Stimulated activated CD8-positive, alpha-beta memory T cell treated with anti-CD3 and anti-CD28 coated beads, Interleukin-7, amount 100 ng/mL, for 1 hour (primary cell): ENCODE measurements at regions not wholly inside any gene's neighbourhood (a gene's known extent, or its start where the extent isn't known, plus 50 kb on each side); places are given as distances from the start of the nearest gene placed in this dataset.

Experiments
- DNase-seq, 2 donors: peaks; one replicate each; pipeline ENCODE4 v3.0.0-alpha.2; 2020; ENCODE audit warnings: low read depth in 2 of 2

- no peak for DNase-seq
Measured at GRCh38 chr6:98711380-98711779, 123.0 kb upstream of the POU3F2 start.

DNA sequence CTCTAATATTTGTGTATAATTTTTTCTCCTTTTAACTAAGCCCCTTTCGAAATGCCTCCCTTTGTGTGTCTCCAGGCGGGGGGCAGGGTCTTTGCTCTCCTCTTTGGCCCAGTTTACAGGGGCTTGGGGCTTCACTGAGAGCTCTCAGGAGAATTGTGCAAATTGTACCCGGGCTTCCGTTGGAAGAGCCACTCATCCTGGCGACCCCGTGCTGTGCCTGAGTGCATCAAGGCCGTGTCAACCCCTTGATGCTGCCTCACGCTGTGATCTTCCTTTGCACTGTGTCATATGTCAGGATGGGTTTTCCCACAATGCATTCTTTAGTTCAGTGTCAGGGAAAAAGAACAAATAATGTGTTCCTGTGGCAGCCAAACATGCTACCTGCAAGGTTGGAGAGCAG is 118.0 kb upstream of the POU3F2 start:
- no peak for DNase-seq

GRCh38 chr6:98717322-98717877 is 117.0 kb upstream of the POU3F2 start:
- no peak for DNase-seq

GRCh38 chr6:98717988-98718387 is 116.4 kb upstream of the POU3F2 start:
- DNase-seq = no peak

DNA sequence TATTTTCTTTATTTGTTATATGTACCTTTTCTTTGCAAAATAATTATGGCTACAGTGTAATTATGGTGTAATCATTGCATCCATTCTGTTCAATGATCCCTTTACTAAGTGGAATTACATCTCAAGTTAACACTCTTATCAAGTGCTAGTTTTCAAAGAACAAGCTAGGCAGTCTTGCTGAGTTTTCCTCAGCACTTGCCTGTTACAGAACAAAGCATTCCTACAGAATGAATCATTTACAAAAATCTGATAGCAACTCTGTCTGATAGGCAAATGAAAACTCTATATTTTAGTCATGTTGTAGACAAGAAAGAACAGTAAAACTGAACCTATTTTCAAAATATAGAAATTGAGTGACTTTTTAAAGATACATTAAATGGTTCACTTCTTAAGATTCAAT is 109.8 kb upstream of the POU3F2 start:
- no peak for DNase-seq

DNA sequence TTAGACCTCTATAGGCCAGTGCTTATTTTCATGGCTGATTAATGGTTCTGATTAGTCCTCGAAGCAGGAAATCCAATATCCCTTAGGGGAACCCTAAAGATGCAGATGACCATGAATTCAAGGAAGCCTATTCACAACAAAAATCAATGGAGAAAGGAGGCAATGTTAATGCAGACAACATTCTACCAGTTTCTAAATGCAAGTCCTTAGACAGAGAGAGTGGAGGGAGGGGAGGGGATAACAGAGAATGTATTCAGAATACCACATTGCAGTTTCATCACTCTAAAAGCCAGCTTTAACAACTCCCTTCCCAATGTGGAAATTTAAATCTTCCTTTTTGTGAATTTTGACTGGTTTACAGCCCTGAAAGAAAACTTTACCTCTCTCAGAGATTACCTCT is 87.1 kb upstream of the POU3F2 start:
- DNase-seq = no peak

DNA sequence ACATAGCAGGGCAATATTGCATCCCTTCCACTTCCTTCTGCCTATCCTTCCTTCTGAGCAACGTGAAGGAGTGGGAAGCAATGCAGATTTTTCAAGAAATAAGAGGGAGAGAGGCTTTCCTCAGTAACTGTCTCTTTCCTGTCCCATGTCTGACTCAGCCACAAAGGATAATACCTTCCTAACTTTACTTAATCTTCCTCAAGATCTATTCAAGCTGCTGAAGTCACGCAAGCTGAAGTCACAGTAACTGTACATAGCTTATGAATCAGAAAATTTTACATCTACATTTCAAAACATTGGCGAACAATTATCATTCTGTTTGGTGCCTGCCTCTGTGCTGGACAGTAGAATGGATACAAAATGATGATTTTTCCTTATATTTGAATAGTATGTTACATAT is 86.4 kb upstream of the POU3F2 start:
- no peak for DNase-seq

- no peak for DNase-seq
Measured at GRCh38 chr6:98759459-98759858, 74.9 kb upstream of the POU3F2 start.

DNA sequence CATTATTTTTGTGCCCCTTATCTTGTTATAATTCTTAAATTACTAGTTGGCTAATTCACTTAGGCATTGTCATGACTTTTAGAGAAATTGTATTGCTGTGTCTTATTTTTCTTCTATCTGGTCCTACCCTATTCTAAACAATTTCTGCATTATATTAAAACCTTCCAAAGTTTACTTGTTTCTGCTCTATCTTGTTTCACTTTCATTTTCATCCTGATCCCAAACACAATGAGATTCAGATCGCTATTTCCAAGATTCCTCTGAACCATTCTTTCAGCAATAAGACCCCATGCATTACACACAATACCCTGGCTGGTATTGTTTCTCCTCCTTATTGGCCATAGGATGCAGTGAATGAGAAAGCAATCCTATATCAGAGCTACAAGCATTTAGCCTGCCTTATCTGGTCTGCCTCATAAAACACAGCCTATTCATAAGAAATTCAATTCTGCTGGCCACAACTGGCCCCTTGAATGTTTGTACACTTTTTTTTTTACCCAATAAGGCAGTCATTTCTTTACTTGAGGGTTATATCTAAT is 69.9 kb upstream of the POU3F2 start:
- no peak for DNase-seq

- no peak for DNase-seq
Measured at GRCh38 chr6:98769546-98769945, 64.8 kb upstream of the POU3F2 start.

DNA sequence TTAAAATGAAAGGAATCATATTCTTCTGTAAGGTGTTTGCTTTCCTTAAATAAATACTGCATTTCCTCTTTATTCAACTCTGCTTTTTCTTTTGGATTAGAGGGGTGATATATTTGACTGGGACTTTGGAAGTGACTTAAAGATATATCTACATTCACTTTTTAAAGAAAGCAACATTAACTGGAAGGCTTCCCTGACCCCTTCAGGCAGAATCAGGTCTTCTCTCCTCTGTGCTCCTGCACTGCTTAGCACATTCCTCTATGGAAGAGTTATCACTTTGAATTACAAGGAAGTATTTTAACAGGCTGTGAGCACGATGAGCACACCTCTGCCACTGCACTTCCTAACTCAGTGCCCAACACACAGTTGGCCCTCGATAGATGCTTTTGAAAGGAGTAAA is 59.2 kb upstream of the POU3F2 start:
- no peak for DNase-seq

DNA sequence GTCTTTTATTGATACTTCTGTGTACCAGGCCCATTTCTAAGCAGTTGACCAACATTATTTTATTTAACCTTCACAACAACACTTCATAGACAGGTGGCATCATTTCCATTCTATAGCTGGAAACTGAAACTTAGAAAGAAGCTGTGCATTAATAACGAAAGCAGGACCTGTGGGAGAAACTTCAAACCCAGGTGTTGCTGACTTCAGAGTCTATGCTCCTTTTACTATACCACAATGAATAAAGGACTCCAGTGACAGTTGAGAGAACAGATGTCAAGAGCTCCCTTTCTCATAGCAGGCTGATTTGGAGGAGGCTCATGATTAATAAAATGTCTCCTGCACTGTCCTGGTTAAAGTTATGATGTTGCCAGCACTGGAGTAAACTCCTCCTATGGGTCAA is 56.6 kb upstream of the POU3F2 start:
- DNase-seq = no peak

DNA sequence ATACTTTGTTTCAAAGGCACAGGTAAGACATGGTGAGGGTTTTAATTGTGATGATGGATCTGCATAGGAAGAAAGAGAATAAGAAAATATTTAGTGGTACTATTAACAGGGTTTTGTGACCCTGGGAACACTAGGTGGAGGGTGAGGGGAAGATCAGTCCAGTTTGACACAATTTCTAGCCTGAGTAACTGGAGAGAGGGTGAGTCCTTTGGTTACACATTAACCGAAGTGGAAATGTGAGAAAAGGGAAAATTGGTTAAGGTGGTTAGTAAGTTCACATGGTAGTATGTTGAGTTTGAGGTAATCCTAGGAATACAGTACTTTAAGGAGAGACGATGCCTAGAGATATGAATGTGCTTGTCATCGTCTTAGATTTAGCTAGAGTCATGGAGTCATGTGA is 54.8 kb upstream of the POU3F2 start:
- DNase-seq = no peak

DNA sequence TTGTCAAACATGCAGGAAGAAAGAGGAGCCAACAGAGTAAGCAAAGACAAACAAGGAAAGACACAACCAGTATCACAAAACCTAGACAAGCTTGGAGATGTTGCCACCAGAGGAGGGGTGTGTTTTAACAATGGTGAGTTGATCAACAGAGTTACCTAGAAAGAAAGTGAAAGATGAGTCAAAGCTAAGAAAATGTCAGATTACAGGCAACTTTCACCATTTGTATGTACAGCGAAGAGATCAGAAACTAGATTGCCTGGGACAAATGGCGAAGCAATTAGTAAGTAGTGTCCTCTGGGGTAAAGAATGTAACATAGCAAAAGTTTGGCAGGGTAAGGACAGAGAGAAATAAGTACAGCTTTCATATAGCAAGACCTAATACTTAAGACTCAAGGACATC is 51.6 kb upstream of the POU3F2 start:
- no peak for DNase-seq

DNA sequence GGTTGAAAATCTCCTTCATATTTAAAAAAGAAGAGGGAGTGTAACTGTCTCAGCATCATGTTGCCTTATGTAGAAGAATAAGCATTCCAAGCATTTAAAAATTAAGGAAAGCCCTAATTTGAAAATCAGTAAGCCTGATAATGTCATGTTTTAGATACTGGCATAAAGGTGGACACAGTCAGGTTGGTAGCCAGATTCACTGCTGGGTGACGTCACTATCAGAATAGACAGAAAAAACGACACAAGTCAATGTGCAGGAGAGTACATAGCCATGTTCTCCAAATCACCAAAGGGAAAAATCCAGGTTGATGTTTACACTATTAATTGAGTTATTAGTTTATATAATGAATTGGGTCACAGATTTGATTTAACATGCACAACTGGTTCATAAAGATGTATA is 50.8 kb upstream of the POU3F2 start:
- no peak for DNase-seq
